HCT116 (cell line): ENCODE measurements at regions not wholly inside any gene's neighbourhood (a gene's known extent, or its start where the extent isn't known, plus 50 kb on each side); places are given as distances from the start of the nearest gene placed in this dataset.

Experiments used
- ATAC-seq: fragments of 200-7000 bp; cut with Tn5 transposase; 2 replicates; pipeline ENCODE4 v1.9.1; 2020; ENCODE audit warnings: mild to moderate bottlenecking, moderate library complexity
- BruUV-seq: library from RNA; stranded (reverse); fragments of 400-500 nt; replicated peaks from 2 replicates; lab custom pipeline; 2021; lab: Mats Ljungman, UMichigan
- CTCF ChIA-PET: fragments of 300-600 bp; sonication (Branson Sonifier 250); formaldehyde crosslinking; loops from one replicate; lab custom pipeline; 2021; ENCODE audit warnings: antibody characterized with exemption; lab: Charles Lee
- POLR2A ChIA-PET: fragments of 300-600, 350-600 bp; sonication (Branson Sonifier 250); formaldehyde crosslinking; loops from one replicate; lab custom pipeline; 2021; ENCODE audit warnings: antibody characterized with exemption; lab: Charles Lee
- RAD21 ChIA-PET, 2 experiments: fragments of 300-600 bp; sonication (Branson Sonifier 250); formaldehyde crosslinking; loops; one replicate each; lab custom pipeline; 2023; ENCODE audit warnings: low total read pairs in 2 of 2; ENCODE audit not compliant: uncharacterized antibody in 2 of 2, unreplicated experiment in 2 of 2, low non-redundant PET in 1 of 2; lab: Charles Lee
- DNase-seq: peaks from one replicate; pipeline ENCODE4 v3.0.0-alpha.2; 2010; ENCODE audit warnings: low read depth, low spot score
- H2AFZ ChIP-seq: fragments of 200-600 bp; shearing (Covaris generic), sonication (generic); 2 replicates; pipeline ENCODE4 v1.6.1; 2017; ENCODE audit warnings: low read depth, mixed run types, mixed read lengths, antibody characterized with exemption, low read length; ENCODE audit not compliant: poor library complexity, severe bottlenecking
- H3K27ac ChIP-seq: 2 replicates; pipeline ENCODE4 v1.5.1; 2012; ENCODE audit warnings: low read depth, low read length
- H3K27me3 ChIP-seq: fragments of 200-600 bp; sonication (generic); 2 replicates; pipeline ENCODE4 v1.6.1; 2016; ENCODE audit warnings: mixed run types, low read length, mixed read lengths; ENCODE audit not compliant: insufficient read depth
- H3K36me3 ChIP-seq, 2 experiments: fragments of 200-500 bp in 1 of 2; fragments of 200-600 bp in 1 of 2; sonication (Bioruptor generic) in 1 of 2; sonication (generic) in 1 of 2; 2 replicates each; pipeline versions ENCODE4 v1.5.1 to v1.6.1; 2014 to 2016; ENCODE audit warnings: low read length in 2 of 2, inconsistent platforms in 1 of 2, mixed read lengths in 1 of 2, mixed run types in 1 of 2; ENCODE audit not compliant: insufficient read depth in 2 of 2, control insufficient read depth in 1 of 2
- H3K4me1 ChIP-seq, 2 experiments: fragments of 200-600 bp in 1 of 2; sonication (generic) in 1 of 2; 2 replicates each; pipeline versions ENCODE4 v1.5.1 to v1.6.1; 2012 to 2017; ENCODE audit warnings: low read length in 2 of 2, inconsistent platforms in 1 of 2, mild to moderate bottlenecking in 1 of 2, mixed read lengths in 1 of 2, mixed run types in 1 of 2, moderate library complexity in 1 of 2; ENCODE audit not compliant: insufficient read depth in 2 of 2, control insufficient read depth in 1 of 2
- H3K4me2 ChIP-seq: fragments of 200-600 bp; sonication (generic); 2 replicates; pipeline ENCODE4 v1.6.1; 2017; ENCODE audit warnings: mixed run types, low read length, mixed read lengths
- H3K4me3 ChIP-seq, 2 experiments: fragments of 200-600 bp in 1 of 2; sonication (generic) in 1 of 2; replicated peaks in 1 of 2; 2 replicates each; pipeline ENCODE4 v1.5.1; 2011 to 2016; ENCODE audit warnings: low read length in 2 of 2, control low read depth in 1 of 2, low read depth in 1 of 2, mild to moderate bottlenecking in 1 of 2, mixed read lengths in 1 of 2, mixed run types in 1 of 2
- H3K79me2 ChIP-seq: fragments of 200-600 bp; sonication (generic); 2 replicates; pipeline ENCODE4 v1.6.1; 2017; ENCODE audit warnings: mild to moderate bottlenecking, mixed run types, low read length, moderate library complexity, mixed read lengths; ENCODE audit not compliant: insufficient read depth
- H3K9ac ChIP-seq: fragments of 200-600 bp; sonication (generic); 2 replicates; pipeline ENCODE4 v1.6.1; 2016; ENCODE audit warnings: low read length, mixed read lengths
- H3K9me2 ChIP-seq: fragments of 200-600 bp; sonication (generic), shearing (Covaris generic); 2 replicates; pipeline ENCODE4 v1.6.1; 2017; ENCODE audit warnings: mixed run types, mild to moderate bottlenecking, moderate library complexity; ENCODE audit not compliant: insufficient read depth
- H3K9me3 ChIP-seq, 2 experiments: fragments of 200-500 bp in 1 of 2; fragments of 200-600 bp in 1 of 2; sonication (Bioruptor generic) in 1 of 2; sonication (generic) in 1 of 2; 2 replicates each; pipeline ENCODE4 v1.6.1; 2014 to 2017; ENCODE audit warnings: low read length in 2 of 2, mixed read lengths in 2 of 2, inconsistent platforms in 1 of 2, low read depth in 1 of 2, mild to moderate bottlenecking in 1 of 2, mixed run types in 1 of 2, moderate library complexity in 1 of 2; ENCODE audit not compliant: control insufficient read depth in 1 of 2, insufficient read depth in 1 of 2
- H4K20me1 ChIP-seq: fragments of 200-600 bp; sonication (generic), shearing (Covaris generic); 2 replicates; pipeline ENCODE4 v1.6.1; 2017; ENCODE audit warnings: mixed run types, mild to moderate bottlenecking, moderate library complexity; ENCODE audit not compliant: insufficient read depth
- CBX3 ChIP-seq: IDR thresholded peaks from 2 replicates; pipeline ENCODE4 v1.6.1; 2012; ENCODE audit warnings: low read depth
- EGR1 ChIP-seq: IDR thresholded peaks from 2 replicates; pipeline ENCODE4 v1.6.1; 2012; ENCODE audit warnings: low read depth
- EZH2 ChIP-seq: fragments of 200-600 bp; sonication (generic); IDR thresholded peaks from 2 replicates; pipeline ENCODE4 v1.6.1; 2017; ENCODE audit warnings: antibody characterized with exemption, mixed run types
- EZH2phosphoT487 ChIP-seq: fragments of 200-600 bp; IDR thresholded peaks from 2 replicates; pipeline ENCODE4 v1.6.1; 2018; ENCODE audit warnings: antibody characterized with exemption, borderline replicate concordance
- JUND ChIP-seq: IDR thresholded peaks from 2 replicates; pipeline ENCODE4 v1.6.1; 2012
- SP1 ChIP-seq: IDR thresholded peaks from 2 replicates; pipeline ENCODE4 v1.6.1; 2012; ENCODE audit warnings: low read depth
- TCF7L2 ChIP-seq: IDR thresholded peaks from 2 replicates; pipeline ENCODE4 v1.7.0; 2011; ENCODE audit warnings: borderline replicate concordance, inconsistent platforms; ENCODE audit not compliant: insufficient read depth, insufficient read length; ENCODE audit errors: extremely low read depth
- ZFX ChIP-seq: fragments of 450-650 bp; IDR thresholded peaks from 2 replicates; pipeline ENCODE4 v1.6.1; 2017
- ZNF274 ChIP-seq: fragments of 200-500 bp; sonication (Bioruptor generic); IDR thresholded peaks from 2 replicates; pipeline ENCODE4 v1.6.1; 2014; ENCODE audit warnings: mild to moderate bottlenecking, low read depth, low read length, inconsistent platforms
- intact Hi-C: fragments of 100-400 bp; cut with micrococcal nuclease; formaldehyde crosslinking; loops from 2 replicates; pipeline ENCODE4 v1.10.0; 2022
- TF ChIP-seq, protein P1 (sequence below): IDR thresholded peaks from 2 replicates; pipeline ENCODE4 v1.6.1; 2012
- TF ChIP-seq, protein P2 (sequence below): IDR thresholded peaks from 2 replicates; pipeline ENCODE4 v1.6.1; 2012; ENCODE audit warnings: low read depth

DNA sequence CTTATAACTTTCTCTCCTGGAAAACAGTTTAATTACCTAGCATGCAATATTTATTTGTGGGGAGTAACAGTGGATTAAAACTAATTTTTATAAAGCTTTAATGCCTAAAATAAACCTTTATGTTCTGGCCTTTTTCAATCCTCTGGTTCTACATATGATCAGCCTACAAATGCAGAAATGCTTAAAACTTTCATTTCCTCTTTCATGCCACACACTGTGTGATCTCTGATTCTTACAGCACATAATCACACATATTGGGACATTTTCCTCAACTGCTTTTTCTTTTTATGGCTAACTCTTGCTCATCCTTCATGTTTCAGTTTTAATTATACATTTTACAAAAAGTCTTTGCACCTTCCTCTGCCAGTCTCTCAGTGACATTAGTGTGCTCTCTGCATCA, 910.8 kb upstream of the SLITRK6 start:
- H3K4me1 ChIP-seq = no peaks in the 10 kb centered on the region
- H3K27me3 ChIP-seq = no peaks in the 10 kb centered on the region
- no peaks in the 10 kb centered on the region for H3K79me2 ChIP-seq
- H3K9me3 ChIP-seq = no peaks in the 10 kb centered on the region
- ChIA-PET RAD21 (no interaction called here), CTCF (no interaction called here), POLR2A (no interaction called here)
- intact Hi-C loops = no loop called here
- ATAC-seq = no peak
- H3K36me3 ChIP-seq = no peaks in the 10 kb centered on the region
- H3K9ac ChIP-seq = no peak overlapping the region
- no peak for DNase-seq
- TF ChIP-seq, protein P1, sequence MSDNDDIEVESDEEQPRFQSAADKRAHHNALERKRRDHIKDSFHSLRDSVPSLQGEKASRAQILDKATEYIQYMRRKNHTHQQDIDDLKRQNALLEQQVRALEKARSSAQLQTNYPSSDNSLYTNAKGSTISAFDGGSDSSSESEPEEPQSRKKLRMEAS = no peak
- no peak for TF ChIP-seq JUND
- TF ChIP-seq EZH2 = no peak
- no peak for TF ChIP-seq CBX3
- TF ChIP-seq ZFX = no peak
- TF ChIP-seq ZNF274 = no peak
- H3K27ac ChIP-seq = no peak overlapping the region
- H2AFZ ChIP-seq = no peak overlapping the region
- H3K9me2 ChIP-seq = no peaks in the 10 kb centered on the region
- H3K4me2 ChIP-seq = no peak overlapping the region
- no peaks in the 10 kb centered on the region for H4K20me1 ChIP-seq
- no peak overlapping the region for H3K4me3 ChIP-seq
- BruUV-seq = no TSS peak

DNA sequence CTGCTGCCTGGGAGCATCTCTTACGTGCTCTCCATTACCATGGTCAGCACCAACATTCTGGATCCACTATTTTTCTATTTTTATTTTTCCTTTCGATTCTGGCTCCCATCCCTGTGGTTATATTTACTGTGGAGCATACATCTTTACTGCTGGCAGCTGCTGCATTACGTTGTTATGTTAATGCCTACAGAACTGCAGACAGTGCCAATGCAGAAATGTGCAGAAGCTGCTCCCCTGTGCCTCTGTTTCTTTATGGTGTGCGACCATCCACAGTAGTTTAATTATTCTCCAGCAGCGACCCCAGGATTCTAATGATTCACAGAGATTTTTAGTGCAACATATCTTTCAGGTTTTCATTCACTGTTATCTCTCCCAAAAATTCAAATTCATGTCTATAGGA, 911.7 kb upstream of the SLITRK6 start:
- no peak overlapping the region for H3K4me3 ChIP-seq
- no peak overlapping the region for H3K4me2 ChIP-seq
- no peak for ATAC-seq
- H3K9ac ChIP-seq = no peak overlapping the region
- no peaks in the 10 kb centered on the region for H3K9me2 ChIP-seq
- POLR2A ChIA-PET = no interaction called here
- TF ChIP-seq, protein P2, sequence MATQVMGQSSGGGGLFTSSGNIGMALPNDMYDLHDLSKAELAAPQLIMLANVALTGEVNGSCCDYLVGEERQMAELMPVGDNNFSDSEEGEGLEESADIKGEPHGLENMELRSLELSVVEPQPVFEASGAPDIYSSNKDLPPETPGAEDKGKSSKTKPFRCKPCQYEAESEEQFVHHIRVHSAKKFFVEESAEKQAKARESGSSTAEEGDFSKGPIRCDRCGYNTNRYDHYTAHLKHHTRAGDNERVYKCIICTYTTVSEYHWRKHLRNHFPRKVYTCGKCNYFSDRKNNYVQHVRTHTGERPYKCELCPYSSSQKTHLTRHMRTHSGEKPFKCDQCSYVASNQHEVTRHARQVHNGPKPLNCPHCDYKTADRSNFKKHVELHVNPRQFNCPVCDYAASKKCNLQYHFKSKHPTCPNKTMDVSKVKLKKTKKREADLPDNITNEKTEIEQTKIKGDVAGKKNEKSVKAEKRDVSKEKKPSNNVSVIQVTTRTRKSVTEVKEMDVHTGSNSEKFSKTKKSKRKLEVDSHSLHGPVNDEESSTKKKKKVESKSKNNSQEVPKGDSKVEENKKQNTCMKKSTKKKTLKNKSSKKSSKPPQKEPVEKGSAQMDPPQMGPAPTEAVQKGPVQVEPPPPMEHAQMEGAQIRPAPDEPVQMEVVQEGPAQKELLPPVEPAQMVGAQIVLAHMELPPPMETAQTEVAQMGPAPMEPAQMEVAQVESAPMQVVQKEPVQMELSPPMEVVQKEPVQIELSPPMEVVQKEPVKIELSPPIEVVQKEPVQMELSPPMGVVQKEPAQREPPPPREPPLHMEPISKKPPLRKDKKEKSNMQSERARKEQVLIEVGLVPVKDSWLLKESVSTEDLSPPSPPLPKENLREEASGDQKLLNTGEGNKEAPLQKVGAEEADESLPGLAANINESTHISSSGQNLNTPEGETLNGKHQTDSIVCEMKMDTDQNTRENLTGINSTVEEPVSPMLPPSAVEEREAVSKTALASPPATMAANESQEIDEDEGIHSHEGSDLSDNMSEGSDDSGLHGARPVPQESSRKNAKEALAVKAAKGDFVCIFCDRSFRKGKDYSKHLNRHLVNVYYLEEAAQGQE = no peak
- TF ChIP-seq TCF7L2 = no peak
- TF ChIP-seq JUND = no peak
- no peak for TF ChIP-seq EGR1
- TF ChIP-seq EZH2 = no peak
- no peak for TF ChIP-seq ZNF274
- TF ChIP-seq SP1 = no peak
- TF ChIP-seq EZH2phosphoT487 = no peak
- TF ChIP-seq, all 23 proteins: peak for 0
- BruUV-seq = no TSS peak
- no peaks in the 10 kb centered on the region for H3K27me3 ChIP-seq
- no peak for DNase-seq
- H2AFZ ChIP-seq = no peak overlapping the region
- no peaks in the 10 kb centered on the region for H4K20me1 ChIP-seq
- intact Hi-C loops = no loop called here
- ChIA-PET CTCF (no interaction called here), RAD21 (no interaction called here)
- no peaks in the 10 kb centered on the region for H3K36me3 ChIP-seq
- H3K27ac ChIP-seq = no peak overlapping the region
- H3K79me2 ChIP-seq = no peaks in the 10 kb centered on the region
- H3K9me3 ChIP-seq = no peaks in the 10 kb centered on the region
- H3K4me1 ChIP-seq = no peaks in the 10 kb centered on the region
